CD14-positive monocyte (primary cell): ENCODE measurements at regions not wholly inside any gene's neighbourhood (a gene's known extent, or its start where the extent isn't known, plus 50 kb on each side); places are given as distances from the start of the nearest gene placed in this dataset.

Source experiments
- DNase-seq, 3 donors: peaks; one replicate each; pipeline ENCODE4 v3.0.0-alpha.2; 2011 to 2022
- H2AFZ ChIP-seq: 2 replicates; pipeline ENCODE4 v1.6.0; 2012; ENCODE audit warnings: mild to moderate bottlenecking, low read depth, low read length, inconsistent platforms; ENCODE audit not compliant: insufficient read depth, poor library complexity, severe bottlenecking
- H3K27ac ChIP-seq, 2 donors: 1 replicate in 1 of 2; 2 replicates in 1 of 2; pipeline ENCODE4 v1.5.1; 2012 to 2013; ENCODE audit warnings: low read length in 2 of 2, control low read depth in 1 of 2, inconsistent platforms in 1 of 2, low read depth in 1 of 2, mild to moderate bottlenecking in 1 of 2
- H3K27me3 ChIP-seq, 2 donors: one replicate each; pipeline versions ENCODE4 v1.6.0 to v1.6.1; 2011 to 2013; ENCODE audit warnings: low read length in 2 of 2; ENCODE audit not compliant: control insufficient read depth in 2 of 2, insufficient read depth in 2 of 2
- H3K36me3 ChIP-seq, 2 donors: replicated peaks in 1 of 2; 1 replicate in 1 of 2; 2 replicates in 1 of 2; pipeline versions ENCODE4 v1.5.1 to v1.6.1; 2012 to 2013; ENCODE audit warnings: low read length in 2 of 2, control low read depth in 1 of 2, inconsistent platforms in 1 of 2, mild to moderate bottlenecking in 1 of 2; ENCODE audit not compliant: insufficient read depth in 2 of 2, control insufficient read depth in 1 of 2
- H3K4me1 ChIP-seq, 2 donors: 1 replicate in 1 of 2; 2 replicates in 1 of 2; pipeline versions ENCODE4 v1.5.1 to v1.6.1; 2012 to 2013; ENCODE audit warnings: low read length in 2 of 2, control low read depth in 1 of 2, inconsistent platforms in 1 of 2, mild to moderate bottlenecking in 1 of 2, moderate library complexity in 1 of 2; ENCODE audit not compliant: insufficient read depth in 2 of 2, control insufficient read depth in 1 of 2
- H3K4me2 ChIP-seq: replicated peaks from 2 replicates; pipeline ENCODE3; 2012; ENCODE audit warnings: low read length, moderate library complexity, mild to moderate bottlenecking; ENCODE audit not compliant: poor library complexity, severe bottlenecking; ENCODE audit errors: extremely low read depth
- H3K4me3 ChIP-seq, 3 experiments: fragments of 200-600 bp in 1 of 3; sonication (generic) in 1 of 3; replicated peaks in 1 of 3; 1 replicate in 2 of 3; 2 replicates in 1 of 3; pipeline ENCODE4 v1.5.1; 2011 to 2013; ENCODE audit warnings: low read length in 3 of 3, mild to moderate bottlenecking in 3 of 3, control low read depth in 2 of 3, low read depth in 2 of 3, inconsistent platforms in 1 of 3, moderate library complexity in 1 of 3
- H3K79me2 ChIP-seq: 2 replicates; pipeline ENCODE4 v1.6.0; 2012; ENCODE audit warnings: mild to moderate bottlenecking, control low read depth, inconsistent platforms, low read length, moderate library complexity; ENCODE audit not compliant: insufficient read depth
- H3K9ac ChIP-seq: 2 replicates; pipeline ENCODE4 v1.6.0; 2017; ENCODE audit warnings: low read length, mild to moderate bottlenecking; ENCODE audit not compliant: insufficient read depth, poor library complexity, severe bottlenecking
- H3K9me3 ChIP-seq, 2 donors: replicated peaks in 1 of 2; 1 replicate in 1 of 2; 2 replicates in 1 of 2; pipeline versions ENCODE4 v1.5.1 to v1.6.1; 2012 to 2013; ENCODE audit warnings: low read length in 2 of 2, control low read depth in 1 of 2; ENCODE audit not compliant: control insufficient read depth in 1 of 2, insufficient read depth in 1 of 2
- H4K20me1 ChIP-seq: 2 replicates; pipeline ENCODE4 v1.6.0; 2012; ENCODE audit warnings: mild to moderate bottlenecking, low read length, control low read depth, moderate library complexity; ENCODE audit not compliant: insufficient read depth
- H3K27ac Mint-ChIP-seq, 7 donors: one replicate each; pipeline ENCODE4 v1.8.0; 2020; ENCODE audit warnings: mild to moderate bottlenecking in 7 of 7, mixed read lengths in 7 of 7, moderate library complexity in 6 of 7, inconsistent platforms in 2 of 7
- H3K27me3 Mint-ChIP-seq, 3 donors: one replicate each; pipeline ENCODE4 v1.8.0; 2021 to 2022; ENCODE audit warnings: low read depth in 3 of 3, mild to moderate bottlenecking in 3 of 3, mixed read lengths in 3 of 3, moderate library complexity in 3 of 3, inconsistent platforms in 1 of 3
- H3K36me3 Mint-ChIP-seq, 2 donors: one replicate each; pipeline ENCODE4 v1.8.0; 2020; ENCODE audit warnings: mixed read lengths in 2 of 2, inconsistent platforms in 1 of 2, mild to moderate bottlenecking in 1 of 2
- H3K4me1 Mint-ChIP-seq: one replicate; pipeline ENCODE4 v1.8.0; 2020; ENCODE audit warnings: mild to moderate bottlenecking, mixed read lengths
- H3K4me3 Mint-ChIP-seq, 2 donors: one replicate each; pipeline ENCODE4 v1.8.0; 2020; ENCODE audit warnings: mild to moderate bottlenecking in 2 of 2, mixed read lengths in 2 of 2, moderate library complexity in 1 of 2
- H3K9me3 Mint-ChIP-seq, 7 donors: one replicate each; pipeline ENCODE4 v1.8.0; 2020 to 2022; ENCODE audit warnings: mixed read lengths in 7 of 7, mild to moderate bottlenecking in 6 of 7, moderate library complexity in 6 of 7, inconsistent platforms in 2 of 7
- WGBS: methylation state at CpG from one replicate; pipeline ENCODE4 v1.1.5; 2013; ENCODE audit warnings: missing lambda C conversion rate; ENCODE audit not compliant: insufficient coverage; 5-methylcytosine and 5-hydroxymethylcytosine counted together
- intact Hi-C, 2 donors: fragments of 100-400 bp; cut with micrococcal nuclease; formaldehyde crosslinking; loops; one replicate each; pipeline versions ENCODE4 v1.15.0 to v1.15.1; 2023
- TF ChIP-seq, protein P1 (sequence below): fragments of 200-600 bp; IDR thresholded peaks from one replicate; pipeline ENCODE4 v1.8.0; 2022; ENCODE audit warnings: antibody characterized with exemption, mild to moderate bottlenecking

DNA sequence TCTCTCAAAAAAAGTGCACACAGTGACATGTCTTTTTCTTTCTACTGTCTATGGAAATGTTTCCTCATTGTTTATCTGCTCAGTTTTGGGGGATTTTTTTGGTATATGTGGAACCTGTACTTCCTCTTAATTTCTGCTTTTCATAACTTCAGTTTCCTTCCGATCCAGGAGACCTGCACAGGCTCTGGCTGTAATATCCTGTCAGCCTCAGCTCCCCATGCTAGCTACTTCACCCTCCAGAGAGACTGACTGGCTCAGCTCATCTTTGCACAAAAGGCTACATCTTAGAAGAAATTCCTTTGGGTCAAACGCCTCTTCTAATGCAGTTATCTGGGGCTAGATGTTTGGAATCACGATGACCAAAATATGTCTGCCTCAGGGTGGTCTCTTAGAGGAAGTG, 378.4 kb downstream of the RND3 start:
- no peak overlapping the region for H3K9ac ChIP-seq
- no peaks in the 10 kb centered on the region for H3K79me2 ChIP-seq
- no peak overlapping the region for H3K4me3 ChIP-seq
- peaks cover 7 to 14% of the 10 kb centered on the region in 2 donors for H3K9me3 ChIP-seq
- Mint-ChIP-seq H3K4me3 (no peak overlapping the region), H3K27me3 (peaks cover 0 to 2% (median 0%) of the 10 kb centered on the region in 3 donors), H3K9me3 (peaks cover 4 to 16% (median 8%) of the 10 kb centered on the region in 7 donors), H3K27ac (no peak overlapping the region), H3K36me3 (no peaks in the 10 kb centered on the region), H3K4me1 (no peaks in the 10 kb centered on the region)
- WGBS = 80% methylated on average over 1 of the region's 3 CpGs
- H3K27ac ChIP-seq = no peak overlapping the region
- no peak overlapping the region for H3K4me2 ChIP-seq
- H3K27me3 ChIP-seq = no peaks in the 10 kb centered on the region
- TF ChIP-seq, protein P1, sequence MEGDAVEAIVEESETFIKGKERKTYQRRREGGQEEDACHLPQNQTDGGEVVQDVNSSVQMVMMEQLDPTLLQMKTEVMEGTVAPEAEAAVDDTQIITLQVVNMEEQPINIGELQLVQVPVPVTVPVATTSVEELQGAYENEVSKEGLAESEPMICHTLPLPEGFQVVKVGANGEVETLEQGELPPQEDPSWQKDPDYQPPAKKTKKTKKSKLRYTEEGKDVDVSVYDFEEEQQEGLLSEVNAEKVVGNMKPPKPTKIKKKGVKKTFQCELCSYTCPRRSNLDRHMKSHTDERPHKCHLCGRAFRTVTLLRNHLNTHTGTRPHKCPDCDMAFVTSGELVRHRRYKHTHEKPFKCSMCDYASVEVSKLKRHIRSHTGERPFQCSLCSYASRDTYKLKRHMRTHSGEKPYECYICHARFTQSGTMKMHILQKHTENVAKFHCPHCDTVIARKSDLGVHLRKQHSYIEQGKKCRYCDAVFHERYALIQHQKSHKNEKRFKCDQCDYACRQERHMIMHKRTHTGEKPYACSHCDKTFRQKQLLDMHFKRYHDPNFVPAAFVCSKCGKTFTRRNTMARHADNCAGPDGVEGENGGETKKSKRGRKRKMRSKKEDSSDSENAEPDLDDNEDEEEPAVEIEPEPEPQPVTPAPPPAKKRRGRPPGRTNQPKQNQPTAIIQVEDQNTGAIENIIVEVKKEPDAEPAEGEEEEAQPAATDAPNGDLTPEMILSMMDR = no peak
- H2AFZ ChIP-seq = no peak overlapping the region
- no peaks in the 10 kb centered on the region for H3K4me1 ChIP-seq
- no peak for DNase-seq
- H4K20me1 ChIP-seq = no peaks in the 10 kb centered on the region
- no peaks in the 10 kb centered on the region for H3K36me3 ChIP-seq
- intact Hi-C loops = no loop called here

DNA sequence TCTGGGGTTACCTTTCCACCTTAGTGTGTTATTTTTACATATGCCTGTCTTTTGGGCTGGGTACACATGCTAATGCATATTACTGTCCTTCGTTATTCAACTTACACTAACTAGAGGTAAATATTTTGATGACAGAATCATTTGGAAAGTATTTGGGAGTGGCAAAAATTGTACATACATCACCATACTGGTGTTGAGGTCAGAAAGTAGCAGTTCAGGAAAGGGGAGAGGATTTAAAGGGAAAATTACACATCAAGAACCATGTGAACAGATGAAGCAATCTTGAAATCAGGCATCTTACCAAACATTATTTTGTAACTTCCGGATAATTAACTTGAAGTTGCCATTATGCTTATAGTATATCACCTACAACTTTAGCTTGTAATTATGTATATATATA, 379.7 kb downstream of the RND3 start:
- no CpG with 5 or more reads among the region's 2 CpGs for WGBS

More for the DNA sequence above, 379.7 kb downstream of the RND3 start:
- H4K20me1 ChIP-seq = no peaks in the 10 kb centered on the region
- no peaks in the 10 kb centered on the region for H3K4me1 ChIP-seq
- no peaks in the 10 kb centered on the region for H3K79me2 ChIP-seq
- Mint-ChIP-seq H3K4me3 (no peak overlapping the region), H3K4me1 (no peaks in the 10 kb centered on the region), H3K9me3 (peaks cover 4 to 16% (median 8%) of the 10 kb centered on the region in 7 donors), H3K27ac (no peak overlapping the region), H3K27me3 (peaks cover 0 to 2% (median 0%) of the 10 kb centered on the region in 3 donors), H3K36me3 (no peaks in the 10 kb centered on the region)
- H3K4me2 ChIP-seq = no peak overlapping the region
- intact Hi-C loops = no loop called here
- H3K36me3 ChIP-seq = no peaks in the 10 kb centered on the region
- TF ChIP-seq, protein P1 = no peak
- H3K27ac ChIP-seq = no peak overlapping the region
- H3K9me3 ChIP-seq = peaks cover 7 to 8% of the 10 kb centered on the region in 2 donors
- no peak overlapping the region for H3K4me3 ChIP-seq
- DNase-seq = no peak
- no peak overlapping the region for H2AFZ ChIP-seq
- no peaks in the 10 kb centered on the region for H3K27me3 ChIP-seq
- H3K9ac ChIP-seq = no peak overlapping the region
